HCT116 (cell line): ENCODE measurements at regions not wholly inside any gene's neighbourhood (a gene's known extent, or its start where the extent isn't known, plus 50 kb on each side); places are given as distances from the start of the nearest gene placed in this dataset.

Experiments used
- ATAC-seq: fragments of 200-7000 bp; cut with Tn5 transposase; 2 replicates; pipeline ENCODE4 v1.9.1; 2020; ENCODE audit warnings: mild to moderate bottlenecking, moderate library complexity
- BruUV-seq: library from RNA; stranded (reverse); fragments of 400-500 nt; replicated peaks from 2 replicates; lab custom pipeline; 2021; lab: Mats Ljungman, UMichigan
- CTCF ChIA-PET: fragments of 300-600 bp; sonication (Branson Sonifier 250); formaldehyde crosslinking; loops from one replicate; lab custom pipeline; 2021; ENCODE audit warnings: antibody characterized with exemption; lab: Charles Lee
- POLR2A ChIA-PET: fragments of 300-600, 350-600 bp; sonication (Branson Sonifier 250); formaldehyde crosslinking; loops from one replicate; lab custom pipeline; 2021; ENCODE audit warnings: antibody characterized with exemption; lab: Charles Lee
- RAD21 ChIA-PET, 2 experiments: fragments of 300-600 bp; sonication (Branson Sonifier 250); formaldehyde crosslinking; loops; one replicate each; lab custom pipeline; 2023; ENCODE audit warnings: low total read pairs in 2 of 2; ENCODE audit not compliant: uncharacterized antibody in 2 of 2, unreplicated experiment in 2 of 2, low non-redundant PET in 1 of 2; lab: Charles Lee
- DNase-seq: peaks from one replicate; pipeline ENCODE4 v3.0.0-alpha.2; 2010; ENCODE audit warnings: low read depth, low spot score
- H2AFZ ChIP-seq: fragments of 200-600 bp; shearing (Covaris generic), sonication (generic); 2 replicates; pipeline ENCODE4 v1.6.1; 2017; ENCODE audit warnings: low read depth, mixed run types, mixed read lengths, antibody characterized with exemption, low read length; ENCODE audit not compliant: poor library complexity, severe bottlenecking
- H3K27ac ChIP-seq: 2 replicates; pipeline ENCODE4 v1.5.1; 2012; ENCODE audit warnings: low read depth, low read length
- H3K27me3 ChIP-seq: fragments of 200-600 bp; sonication (generic); 2 replicates; pipeline ENCODE4 v1.6.1; 2016; ENCODE audit warnings: mixed run types, low read length, mixed read lengths; ENCODE audit not compliant: insufficient read depth
- H3K36me3 ChIP-seq, 2 experiments: fragments of 200-500 bp in 1 of 2; fragments of 200-600 bp in 1 of 2; sonication (Bioruptor generic) in 1 of 2; sonication (generic) in 1 of 2; 2 replicates each; pipeline versions ENCODE4 v1.5.1 to v1.6.1; 2014 to 2016; ENCODE audit warnings: low read length in 2 of 2, inconsistent platforms in 1 of 2, mixed read lengths in 1 of 2, mixed run types in 1 of 2; ENCODE audit not compliant: insufficient read depth in 2 of 2, control insufficient read depth in 1 of 2
- H3K4me1 ChIP-seq, 2 experiments: fragments of 200-600 bp in 1 of 2; sonication (generic) in 1 of 2; 2 replicates each; pipeline versions ENCODE4 v1.5.1 to v1.6.1; 2012 to 2017; ENCODE audit warnings: low read length in 2 of 2, inconsistent platforms in 1 of 2, mild to moderate bottlenecking in 1 of 2, mixed read lengths in 1 of 2, mixed run types in 1 of 2, moderate library complexity in 1 of 2; ENCODE audit not compliant: insufficient read depth in 2 of 2, control insufficient read depth in 1 of 2
- H3K4me2 ChIP-seq: fragments of 200-600 bp; sonication (generic); 2 replicates; pipeline ENCODE4 v1.6.1; 2017; ENCODE audit warnings: mixed run types, low read length, mixed read lengths
- H3K4me3 ChIP-seq, 2 experiments: fragments of 200-600 bp in 1 of 2; sonication (generic) in 1 of 2; replicated peaks in 1 of 2; 2 replicates each; pipeline ENCODE4 v1.5.1; 2011 to 2016; ENCODE audit warnings: low read length in 2 of 2, control low read depth in 1 of 2, low read depth in 1 of 2, mild to moderate bottlenecking in 1 of 2, mixed read lengths in 1 of 2, mixed run types in 1 of 2
- H3K79me2 ChIP-seq: fragments of 200-600 bp; sonication (generic); 2 replicates; pipeline ENCODE4 v1.6.1; 2017; ENCODE audit warnings: mild to moderate bottlenecking, mixed run types, low read length, moderate library complexity, mixed read lengths; ENCODE audit not compliant: insufficient read depth
- H3K9ac ChIP-seq: fragments of 200-600 bp; sonication (generic); 2 replicates; pipeline ENCODE4 v1.6.1; 2016; ENCODE audit warnings: low read length, mixed read lengths
- H3K9me2 ChIP-seq: fragments of 200-600 bp; sonication (generic), shearing (Covaris generic); 2 replicates; pipeline ENCODE4 v1.6.1; 2017; ENCODE audit warnings: mixed run types, mild to moderate bottlenecking, moderate library complexity; ENCODE audit not compliant: insufficient read depth
- H3K9me3 ChIP-seq, 2 experiments: fragments of 200-500 bp in 1 of 2; fragments of 200-600 bp in 1 of 2; sonication (Bioruptor generic) in 1 of 2; sonication (generic) in 1 of 2; 2 replicates each; pipeline ENCODE4 v1.6.1; 2014 to 2017; ENCODE audit warnings: low read length in 2 of 2, mixed read lengths in 2 of 2, inconsistent platforms in 1 of 2, low read depth in 1 of 2, mild to moderate bottlenecking in 1 of 2, mixed run types in 1 of 2, moderate library complexity in 1 of 2; ENCODE audit not compliant: control insufficient read depth in 1 of 2, insufficient read depth in 1 of 2
- H4K20me1 ChIP-seq: fragments of 200-600 bp; sonication (generic), shearing (Covaris generic); 2 replicates; pipeline ENCODE4 v1.6.1; 2017; ENCODE audit warnings: mixed run types, mild to moderate bottlenecking, moderate library complexity; ENCODE audit not compliant: insufficient read depth
- CBX3 ChIP-seq: IDR thresholded peaks from 2 replicates; pipeline ENCODE4 v1.6.1; 2012; ENCODE audit warnings: low read depth
- EGR1 ChIP-seq: IDR thresholded peaks from 2 replicates; pipeline ENCODE4 v1.6.1; 2012; ENCODE audit warnings: low read depth
- EZH2 ChIP-seq: fragments of 200-600 bp; sonication (generic); IDR thresholded peaks from 2 replicates; pipeline ENCODE4 v1.6.1; 2017; ENCODE audit warnings: antibody characterized with exemption, mixed run types
- FOSL1 ChIP-seq: IDR thresholded peaks from 2 replicates; pipeline ENCODE4 v1.6.1; 2012; ENCODE audit warnings: low read depth
- SRF ChIP-seq: IDR thresholded peaks from 2 replicates; pipeline ENCODE4 v1.6.1; 2012; ENCODE audit warnings: low read depth
- YY1 ChIP-seq: IDR thresholded peaks from 2 replicates; pipeline ENCODE4 v1.6.1; 2011; ENCODE audit warnings: low read length, low read depth, moderate library complexity, mild to moderate bottlenecking; ENCODE audit not compliant: insufficient replicate concordance; ENCODE audit errors: extremely low read depth
- intact Hi-C: fragments of 100-400 bp; cut with micrococcal nuclease; formaldehyde crosslinking; loops from 2 replicates; pipeline ENCODE4 v1.10.0; 2022
- TF ChIP-seq, protein P1 (sequence below): IDR thresholded peaks from 2 replicates; pipeline ENCODE4 v1.6.1; 2012
- TF ChIP-seq, protein P2 (sequence below): IDR thresholded peaks from 2 replicates; pipeline ENCODE4 v1.6.1; 2012

DNA sequence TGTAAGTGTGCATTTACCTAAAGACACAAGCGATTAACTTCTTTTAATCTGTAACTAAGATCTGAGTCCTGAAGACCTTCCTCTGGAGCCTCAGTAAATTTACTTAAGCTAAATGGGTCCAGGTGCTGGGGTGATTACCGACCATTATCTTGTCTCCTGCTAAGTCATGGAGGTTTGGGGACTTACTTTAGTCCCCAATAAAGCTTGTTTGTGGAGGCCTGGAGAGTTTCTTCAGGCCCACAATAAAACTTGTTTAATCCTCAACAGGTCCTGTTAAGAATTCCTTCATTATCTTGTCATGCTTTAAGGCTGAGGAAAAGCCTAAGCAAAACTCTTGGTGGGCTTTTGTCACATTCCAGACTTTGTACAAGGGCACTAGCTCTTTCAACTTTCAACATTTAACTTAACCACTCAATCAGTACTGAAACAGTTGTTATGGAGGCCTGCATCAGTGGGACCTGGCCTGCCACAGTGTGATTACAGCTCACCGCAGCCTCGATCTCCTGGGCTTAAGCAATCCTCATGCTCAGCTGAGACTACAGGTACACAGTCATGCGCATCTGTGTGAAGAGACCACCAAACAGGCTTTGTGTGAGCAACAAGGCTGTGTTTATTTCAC, 84.0 kb downstream of the FMO4 start:
- H3K9me2 ChIP-seq = no peaks in the 10 kb centered on the region
- ChIA-PET RAD21 (no interaction called here), CTCF (no interaction called here), POLR2A (no interaction called here)
- no peaks in the 10 kb centered on the region for H3K36me3 ChIP-seq
- ATAC-seq = no peak
- no peaks in the 10 kb centered on the region for H3K27me3 ChIP-seq
- BruUV-seq = no TSS peak
- no peaks in the 10 kb centered on the region for H4K20me1 ChIP-seq
- no peak overlapping the region for H3K4me3 ChIP-seq
- H3K9me3 ChIP-seq = no peaks in the 10 kb centered on the region
- H3K4me2 ChIP-seq = no peak overlapping the region
- H3K4me1 ChIP-seq = no peaks in the 10 kb centered on the region; a peak in 1 of 4 replicates
- no peak for TF ChIP-seq SRF
- TF ChIP-seq, protein P1, sequence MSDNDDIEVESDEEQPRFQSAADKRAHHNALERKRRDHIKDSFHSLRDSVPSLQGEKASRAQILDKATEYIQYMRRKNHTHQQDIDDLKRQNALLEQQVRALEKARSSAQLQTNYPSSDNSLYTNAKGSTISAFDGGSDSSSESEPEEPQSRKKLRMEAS = no peak
- H3K9ac ChIP-seq = no peak overlapping the region
- H3K27ac ChIP-seq = no peak overlapping the region
- no peak overlapping the region for H2AFZ ChIP-seq
- intact Hi-C loops = no loop called here
- H3K79me2 ChIP-seq = no peaks in the 10 kb centered on the region
- DNase-seq = no peak

DNA sequence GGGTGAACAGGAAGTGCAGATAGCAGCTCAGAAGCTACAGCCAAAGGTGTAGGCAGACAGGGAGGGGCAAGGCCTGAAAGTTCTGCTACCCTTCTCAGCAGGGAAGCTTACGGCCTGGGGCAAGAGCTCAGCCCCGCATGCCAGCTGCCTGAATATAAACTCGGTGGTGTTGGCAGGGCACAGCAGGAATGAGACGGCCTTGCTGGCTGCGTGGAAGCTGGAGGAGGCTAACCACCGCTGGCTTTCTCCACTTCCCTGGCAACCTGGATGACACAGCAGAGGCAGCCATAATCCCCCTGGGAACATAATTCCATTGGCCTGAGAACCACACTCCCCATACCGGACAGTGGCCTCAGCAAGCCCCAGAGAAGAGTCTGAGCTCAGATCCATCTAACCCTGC, 81.9 kb upstream of the PRRC2C start:
- ATAC-seq (no peak), DNase-seq (no peak)
- Histone ChIP-seq H3K79me2 (no peaks in the 10 kb centered on the region), H3K9me2 (no peaks in the 10 kb centered on the region), H4K20me1 (no peaks in the 10 kb centered on the region), H3K9me3 (no peaks in the 10 kb centered on the region), H3K36me3 (no peaks in the 10 kb centered on the region), H3K4me2 (no peak overlapping the region), H3K27me3 (no peaks in the 10 kb centered on the region), H3K9ac (no peak overlapping the region), H3K4me3 (no peak overlapping the region), H3K27ac (no peak overlapping the region), H2AFZ (no peak overlapping the region), H3K4me1 (peaks cover 0 to 7% of the 10 kb centered on the region in 2 experiments; a peak in 1 of 4 replicates)
- ChIA-PET RAD21 (interaction anchor here in 1 of 2 experiments (1.1 kb wide), 1 partner anchor 90 kb away, joined by 3 read pairs; the partner anchor contains the start of gene FMO4), CTCF (interaction anchor here (0.8 kb wide), 1 partner anchor 90 kb away, joined by 3 read pairs; no protein-coding TSS in a partner anchor), POLR2A (interaction anchor here (1.3 kb wide), 1 partner anchor 12 kb away, joined by 5 read pairs; no protein-coding TSS in a partner anchor)
- BruUV-seq = no TSS peak
- no peak for TF ChIP-seq EZH2
- TF ChIP-seq, protein P2, sequence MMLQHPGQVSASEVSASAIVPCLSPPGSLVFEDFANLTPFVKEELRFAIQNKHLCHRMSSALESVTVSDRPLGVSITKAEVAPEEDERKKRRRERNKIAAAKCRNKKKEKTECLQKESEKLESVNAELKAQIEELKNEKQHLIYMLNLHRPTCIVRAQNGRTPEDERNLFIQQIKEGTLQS = no peak
- no peak for TF ChIP-seq SRF
- no peak for TF ChIP-seq CBX3
- TF ChIP-seq YY1 = no peak
- TF ChIP-seq EGR1 = no peak
- TF ChIP-seq FOSL1 = no peak
- intact Hi-C loops = loop anchor here (10.0 kb wide), 1 partner anchor 159 kb away; the partner anchor contains the start of gene FMO1
